ENCODE measurements at regions not wholly inside any gene's neighbourhood (a gene's known extent, or its start where the extent isn't known, plus 50 kb on each side); places are given as distances from the start of the nearest gene placed in this dataset.

DNA sequence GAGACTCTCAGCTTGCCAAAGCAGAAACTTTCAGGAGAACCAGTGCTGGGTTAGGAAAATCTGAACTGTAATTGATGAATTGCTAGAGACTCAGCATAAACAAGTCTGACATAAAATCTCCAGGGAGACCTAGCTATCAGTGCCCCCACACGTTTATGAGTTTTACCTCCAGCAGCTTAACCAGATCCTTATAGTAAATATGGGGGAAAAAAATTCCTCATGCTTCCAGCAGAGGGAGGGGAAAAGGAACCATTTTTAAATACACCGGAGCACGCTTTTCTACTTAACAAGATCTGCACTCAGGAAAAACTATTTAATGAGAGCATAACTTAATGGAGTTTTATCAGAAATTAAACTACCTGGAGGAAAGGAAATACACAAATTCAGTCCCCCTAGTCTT lies 1040.7 kb upstream of the INTU start:
- TF ChIP-seq, protein P1, sequence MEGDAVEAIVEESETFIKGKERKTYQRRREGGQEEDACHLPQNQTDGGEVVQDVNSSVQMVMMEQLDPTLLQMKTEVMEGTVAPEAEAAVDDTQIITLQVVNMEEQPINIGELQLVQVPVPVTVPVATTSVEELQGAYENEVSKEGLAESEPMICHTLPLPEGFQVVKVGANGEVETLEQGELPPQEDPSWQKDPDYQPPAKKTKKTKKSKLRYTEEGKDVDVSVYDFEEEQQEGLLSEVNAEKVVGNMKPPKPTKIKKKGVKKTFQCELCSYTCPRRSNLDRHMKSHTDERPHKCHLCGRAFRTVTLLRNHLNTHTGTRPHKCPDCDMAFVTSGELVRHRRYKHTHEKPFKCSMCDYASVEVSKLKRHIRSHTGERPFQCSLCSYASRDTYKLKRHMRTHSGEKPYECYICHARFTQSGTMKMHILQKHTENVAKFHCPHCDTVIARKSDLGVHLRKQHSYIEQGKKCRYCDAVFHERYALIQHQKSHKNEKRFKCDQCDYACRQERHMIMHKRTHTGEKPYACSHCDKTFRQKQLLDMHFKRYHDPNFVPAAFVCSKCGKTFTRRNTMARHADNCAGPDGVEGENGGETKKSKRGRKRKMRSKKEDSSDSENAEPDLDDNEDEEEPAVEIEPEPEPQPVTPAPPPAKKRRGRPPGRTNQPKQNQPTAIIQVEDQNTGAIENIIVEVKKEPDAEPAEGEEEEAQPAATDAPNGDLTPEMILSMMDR (IDR thresholded peaks at IDR 0.05; ENCODE audit: unreplicated experiment in 3 of 3) = peak; percentile 33 to 49 (median 35)
- Mint-ChIP-seq H3K36me3 (ENCODE audit: low read depth) (no peaks in the 10 kb centered on the region), H3K4me1 (no peaks in the 10 kb centered on the region), H3K4me3 (no peak overlapping the region), H3K27ac (peak overlapping the region in 2 of 3 experiments; percentile 2 to 6), H3K9me3 (peaks cover 24% of the 10 kb centered on the region), H3K27me3 (ENCODE audit: low read depth) (no peaks in the 10 kb centered on the region)

DNA sequence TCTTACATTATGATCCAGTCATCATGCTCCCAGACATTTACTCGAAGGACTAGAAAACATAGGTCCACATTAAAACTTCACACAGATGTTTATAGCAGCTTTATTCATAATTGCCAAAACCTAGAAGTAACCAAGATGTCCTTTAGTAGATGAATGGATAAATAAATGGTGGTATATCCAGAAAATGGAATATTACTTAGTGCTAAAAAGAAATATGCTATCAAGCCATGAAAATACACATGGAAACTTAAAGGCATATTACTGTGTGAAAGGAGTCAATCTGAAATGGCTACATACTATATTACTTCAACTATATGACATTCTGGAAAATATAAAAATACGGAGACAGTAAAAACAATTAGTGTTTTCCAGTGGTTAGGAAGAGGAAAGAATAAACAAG lies 1039.1 kb upstream of the INTU start:
- Mint-ChIP-seq H3K36me3 (ENCODE audit: low read depth) (no peaks in the 10 kb centered on the region), H3K4me3 (no peak overlapping the region), H3K27me3 (ENCODE audit: low read depth) (no peaks in the 10 kb centered on the region), H3K27ac (no peak overlapping the region), H3K9me3 (peaks cover 19% of the 10 kb centered on the region), H3K4me1 (no peaks in the 10 kb centered on the region)
- TF ChIP-seq, protein P1 (IDR thresholded peaks at IDR 0.05; ENCODE audit: unreplicated experiment in 3 of 3) = no peak

DNA sequence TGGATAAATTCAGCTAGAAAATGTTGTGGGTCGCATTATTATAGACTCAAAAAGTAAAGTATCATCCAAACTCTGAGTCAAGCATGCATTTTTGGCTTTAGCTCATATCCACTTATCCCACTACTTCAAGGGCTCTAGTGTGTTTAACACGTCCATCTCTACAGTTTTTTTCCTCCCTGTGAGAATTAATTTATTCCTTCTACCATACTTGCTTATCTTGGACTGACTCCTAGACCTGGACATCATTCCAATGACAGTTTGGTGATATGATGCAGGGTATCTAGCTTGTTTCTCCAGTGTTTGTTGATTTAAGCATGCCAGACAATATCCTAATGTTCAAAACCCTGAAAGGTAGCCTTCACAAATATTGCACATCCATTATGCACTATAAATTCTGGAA lies 1037.1 kb upstream of the INTU start:
- Mint-ChIP-seq H3K27me3 (ENCODE audit: low read depth) (no peaks in the 10 kb centered on the region), H3K9me3 (peaks cover 11% of the 10 kb centered on the region), H3K4me3 (no peak overlapping the region), H3K4me1 (no peaks in the 10 kb centered on the region), H3K27ac (peak overlapping the region in 1 of 3 experiments; percentile 2), H3K36me3 (ENCODE audit: low read depth) (no peaks in the 10 kb centered on the region)
- TF ChIP-seq, protein P1 (IDR thresholded peaks at IDR 0.05; ENCODE audit: unreplicated experiment in 3 of 3) = no peak

DNA sequence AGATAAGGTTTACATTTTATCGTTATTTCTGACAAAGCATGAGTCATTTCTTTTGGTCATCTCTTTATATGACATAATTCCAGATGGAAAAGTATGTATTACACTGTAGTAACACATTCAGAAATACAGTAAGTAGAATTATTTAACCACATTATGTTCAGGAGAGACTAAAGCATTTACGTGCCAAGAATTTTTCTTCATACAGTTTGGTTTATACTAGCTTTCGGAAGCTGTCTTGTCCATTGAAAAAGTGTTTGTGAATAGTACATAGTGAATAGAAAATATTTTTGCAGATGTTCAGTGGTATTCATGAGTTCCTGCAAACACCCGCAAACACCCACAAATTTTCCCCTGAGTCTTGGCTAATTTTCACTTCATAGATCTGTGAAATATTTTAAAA lies 1033.0 kb upstream of the INTU start:
- H3K4me1 Mint-ChIP-seq = no peaks in the 10 kb centered on the region
- TF ChIP-seq, protein P1 (IDR thresholded peaks at IDR 0.05; ENCODE audit: unreplicated experiment in 3 of 3) = no peak
- no peaks in the 10 kb centered on the region for H3K9me3 Mint-ChIP-seq
- H3K27ac Mint-ChIP-seq = no peak overlapping the region
- H3K4me3 Mint-ChIP-seq = no peak overlapping the region
- no peaks in the 10 kb centered on the region for H3K36me3 Mint-ChIP-seq (ENCODE audit: low read depth)
- H3K27me3 Mint-ChIP-seq (ENCODE audit: low read depth) = no peaks in the 10 kb centered on the region

DNA sequence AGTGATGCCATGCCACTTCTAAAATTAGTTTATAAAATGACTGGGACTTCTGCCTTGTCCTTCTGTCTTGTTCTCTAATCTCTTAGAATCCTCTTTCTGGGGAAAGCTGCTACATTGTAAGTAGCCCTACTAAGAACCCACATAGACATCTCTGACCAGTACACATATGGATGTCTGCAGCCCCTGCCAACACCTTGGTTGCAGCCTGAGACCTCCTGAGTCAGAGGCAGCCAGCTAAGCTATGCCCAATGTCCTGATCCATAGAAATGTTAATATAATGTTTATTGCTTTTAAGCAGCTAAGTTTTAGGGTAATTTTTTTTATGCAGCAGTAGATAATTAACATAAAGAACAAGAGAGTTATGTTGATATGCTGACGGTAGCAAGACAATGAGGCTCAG lies 1029.5 kb upstream of the INTU start:
- TF ChIP-seq, protein P1 (IDR thresholded peaks at IDR 0.05; ENCODE audit: unreplicated experiment in 3 of 3) = no peak
- Mint-ChIP-seq H3K9me3 (no peaks in the 10 kb centered on the region), H3K27me3 (ENCODE audit: low read depth) (no peaks in the 10 kb centered on the region), H3K36me3 (ENCODE audit: low read depth) (no peaks in the 10 kb centered on the region), H3K27ac (no peak overlapping the region), H3K4me1 (peaks cover 8% of the 10 kb centered on the region), H3K4me3 (no peak overlapping the region)

DNA sequence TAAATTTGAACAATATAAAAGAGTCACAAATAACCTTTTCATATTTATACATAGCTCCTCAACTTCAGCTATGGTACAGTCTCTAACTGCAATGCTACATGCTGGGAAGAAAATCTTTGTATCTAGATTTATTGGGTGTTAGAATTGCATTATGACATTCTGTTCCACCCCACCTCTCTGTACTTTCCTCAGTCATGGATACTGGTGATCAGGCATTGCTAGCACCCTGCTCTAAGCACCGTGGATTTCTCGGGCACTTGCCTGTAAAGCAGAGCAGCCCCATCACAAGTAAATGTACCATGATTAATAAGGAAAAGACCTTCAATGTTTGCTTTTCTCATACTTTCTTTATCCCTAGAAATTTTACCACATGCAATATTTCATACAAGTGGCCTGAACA lies 1028.9 kb upstream of the INTU start:
- Mint-ChIP-seq H3K27me3 (ENCODE audit: low read depth) (no peaks in the 10 kb centered on the region), H3K4me1 (peaks cover 8% of the 10 kb centered on the region), H3K36me3 (ENCODE audit: low read depth) (no peaks in the 10 kb centered on the region), H3K9me3 (no peaks in the 10 kb centered on the region), H3K4me3 (no peak overlapping the region), H3K27ac (no peak overlapping the region)
- TF ChIP-seq, protein P1 (IDR thresholded peaks at IDR 0.05; ENCODE audit: unreplicated experiment in 3 of 3) = no peak

Measured in nephron (organoid).